ENCODE measurements at regions not wholly inside any gene's neighbourhood (a gene's known extent, or its start where the extent isn't known, plus 50 kb on each side); places are given as distances from the start of the nearest gene placed in this dataset.

DNA sequence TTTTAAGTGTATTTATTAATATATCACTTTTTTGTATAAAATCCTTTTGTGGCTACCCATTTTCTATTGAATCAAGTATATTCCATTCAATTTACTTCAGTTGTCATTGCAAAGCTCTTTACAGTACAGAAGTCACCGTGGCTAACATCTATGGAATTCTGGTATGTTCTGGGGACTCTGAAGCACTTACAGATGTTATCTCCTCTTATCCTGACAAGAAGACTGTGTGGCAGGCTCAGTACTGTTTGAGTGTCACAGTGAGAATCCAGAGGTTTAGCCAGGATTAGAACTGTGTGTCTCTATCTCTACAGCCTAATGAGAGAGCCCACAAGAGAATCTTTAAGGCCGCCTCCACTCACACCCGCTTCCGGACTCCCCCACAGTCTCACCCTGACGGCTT is 78.2 kb upstream of the SORBS2 start:
- Histone ChIP-seq H3K36me3 (no peaks in the 10 kb centered on the region), H3K4me3 (no peak overlapping the region), H3K4me1 (ENCODE audit: control insufficient read depth in 1 of 2, low read depth in 2 of 2) (no peaks in the 10 kb centered on the region), H3K27ac (no peak overlapping the region), H3K9me3 (peaks cover 3% of the 10 kb centered on the region), H3K27me3 (replicated peaks; ENCODE audit: insufficient read depth) (no peaks in the 10 kb centered on the region)
- ATAC-seq (ENCODE audit: insufficient number of reproducible peaks, low FRiP score, low read depth), result no peak
- TF ChIP-seq, protein P1, sequence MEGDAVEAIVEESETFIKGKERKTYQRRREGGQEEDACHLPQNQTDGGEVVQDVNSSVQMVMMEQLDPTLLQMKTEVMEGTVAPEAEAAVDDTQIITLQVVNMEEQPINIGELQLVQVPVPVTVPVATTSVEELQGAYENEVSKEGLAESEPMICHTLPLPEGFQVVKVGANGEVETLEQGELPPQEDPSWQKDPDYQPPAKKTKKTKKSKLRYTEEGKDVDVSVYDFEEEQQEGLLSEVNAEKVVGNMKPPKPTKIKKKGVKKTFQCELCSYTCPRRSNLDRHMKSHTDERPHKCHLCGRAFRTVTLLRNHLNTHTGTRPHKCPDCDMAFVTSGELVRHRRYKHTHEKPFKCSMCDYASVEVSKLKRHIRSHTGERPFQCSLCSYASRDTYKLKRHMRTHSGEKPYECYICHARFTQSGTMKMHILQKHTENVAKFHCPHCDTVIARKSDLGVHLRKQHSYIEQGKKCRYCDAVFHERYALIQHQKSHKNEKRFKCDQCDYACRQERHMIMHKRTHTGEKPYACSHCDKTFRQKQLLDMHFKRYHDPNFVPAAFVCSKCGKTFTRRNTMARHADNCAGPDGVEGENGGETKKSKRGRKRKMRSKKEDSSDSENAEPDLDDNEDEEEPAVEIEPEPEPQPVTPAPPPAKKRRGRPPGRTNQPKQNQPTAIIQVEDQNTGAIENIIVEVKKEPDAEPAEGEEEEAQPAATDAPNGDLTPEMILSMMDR (IDR thresholded peaks at IDR 0.05), result no peak
- DNase-seq (ENCODE audit: low spot score), result no peak

DNA sequence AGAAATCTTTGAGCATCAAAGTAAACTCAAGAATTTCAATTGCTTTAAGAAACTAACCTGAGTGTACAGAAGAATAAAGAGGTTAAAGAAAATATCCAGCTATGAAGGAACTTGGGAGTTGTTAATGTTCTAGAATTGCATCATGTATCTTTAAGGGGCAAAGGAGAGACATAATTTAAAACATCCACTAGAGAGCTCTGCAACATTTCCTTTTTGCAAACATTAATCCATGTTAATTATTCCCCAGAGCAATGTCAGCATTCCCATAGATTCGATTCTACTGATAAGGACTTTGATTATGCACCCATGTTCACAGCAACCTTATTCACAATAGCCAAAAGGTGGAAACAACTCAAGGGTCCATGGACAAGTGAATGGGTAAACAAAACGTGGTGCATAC is 80.2 kb upstream of the SORBS2 start:
- ATAC-seq (ENCODE audit: insufficient number of reproducible peaks, low FRiP score, low read depth), result no peak
- DNase-seq (ENCODE audit: low spot score), result no peak
- H3K9me3 ChIP-seq, result peaks cover 3% of the 10 kb centered on the region
- H3K27ac ChIP-seq, result no peak overlapping the region
- H3K4me3 ChIP-seq, result no peak overlapping the region
- no peaks in the 10 kb centered on the region for H3K36me3 ChIP-seq
- TF ChIP-seq, protein P1 (IDR thresholded peaks at IDR 0.05), result no peak
- no peaks in the 10 kb centered on the region for H3K4me1 ChIP-seq (ENCODE audit: control insufficient read depth in 1 of 2, low read depth in 2 of 2)
- no peaks in the 10 kb centered on the region for H3K27me3 ChIP-seq (replicated peaks; ENCODE audit: insufficient read depth)

DNA sequence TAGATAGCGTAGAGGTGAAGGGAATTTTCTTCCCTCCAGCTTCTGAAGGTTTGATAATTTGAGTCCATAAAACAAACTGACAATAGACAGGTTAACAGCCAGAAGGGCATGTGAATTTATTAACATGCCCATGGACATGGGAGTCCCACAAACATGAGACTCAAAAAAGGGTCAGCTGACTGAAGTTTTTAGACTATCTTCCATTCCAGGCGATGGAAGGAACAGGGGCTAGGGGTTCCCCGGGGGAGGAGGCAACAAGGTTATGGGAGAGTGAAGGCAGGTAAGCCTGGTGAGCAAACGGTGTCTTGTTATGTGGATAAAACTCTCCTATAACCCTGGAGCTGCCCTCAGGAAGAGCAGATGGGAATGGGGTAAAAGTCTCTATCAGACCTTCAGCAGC is 81.5 kb upstream of the SORBS2 start:
- Histone ChIP-seq H3K27ac (no peak overlapping the region), H3K4me1 (ENCODE audit: control insufficient read depth in 1 of 2, low read depth in 2 of 2) (no peaks in the 10 kb centered on the region), H3K36me3 (no peaks in the 10 kb centered on the region), H3K9me3 (no peaks in the 10 kb centered on the region), H3K4me3 (no peak overlapping the region), H3K27me3 (replicated peaks; ENCODE audit: insufficient read depth) (no peaks in the 10 kb centered on the region)
- DNase-seq (ENCODE audit: low spot score) (no peak), ATAC-seq (ENCODE audit: insufficient number of reproducible peaks, low FRiP score, low read depth) (no peak)
- TF ChIP-seq, protein P1 (IDR thresholded peaks at IDR 0.05), result no peak

DNA sequence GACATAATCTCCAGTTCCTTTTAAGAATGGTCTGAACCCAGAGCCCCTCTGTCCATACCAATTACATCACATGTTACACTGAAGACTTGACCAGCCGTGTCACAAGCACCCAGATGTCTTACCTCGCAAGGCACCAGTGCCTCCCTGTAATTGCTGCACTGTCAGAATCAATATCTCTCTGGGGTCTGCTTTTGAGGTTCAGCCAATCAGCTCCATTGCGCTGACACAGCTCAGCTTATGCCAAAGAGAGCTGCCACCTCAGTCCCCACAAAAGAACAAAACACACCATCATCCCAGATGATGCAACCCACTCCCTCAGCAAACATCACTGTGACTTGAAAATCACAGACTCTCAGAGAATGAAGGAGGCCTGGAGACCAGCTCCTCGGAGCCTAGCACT is 82.5 kb upstream of the SORBS2 start:
- no peak for DNase-seq (ENCODE audit: low spot score)
- no peak for ATAC-seq (ENCODE audit: insufficient number of reproducible peaks, low FRiP score, low read depth)
- H3K4me3 ChIP-seq, result no peak overlapping the region
- no peaks in the 10 kb centered on the region for H3K4me1 ChIP-seq (ENCODE audit: control insufficient read depth in 1 of 2, low read depth in 2 of 2)
- no peaks in the 10 kb centered on the region for H3K9me3 ChIP-seq
- H3K27ac ChIP-seq, result no peak overlapping the region
- no peaks in the 10 kb centered on the region for H3K36me3 ChIP-seq
- TF ChIP-seq, protein P1 (IDR thresholded peaks at IDR 0.05), result no peak
- H3K27me3 ChIP-seq (replicated peaks; ENCODE audit: insufficient read depth), result no peaks in the 10 kb centered on the region

DNA sequence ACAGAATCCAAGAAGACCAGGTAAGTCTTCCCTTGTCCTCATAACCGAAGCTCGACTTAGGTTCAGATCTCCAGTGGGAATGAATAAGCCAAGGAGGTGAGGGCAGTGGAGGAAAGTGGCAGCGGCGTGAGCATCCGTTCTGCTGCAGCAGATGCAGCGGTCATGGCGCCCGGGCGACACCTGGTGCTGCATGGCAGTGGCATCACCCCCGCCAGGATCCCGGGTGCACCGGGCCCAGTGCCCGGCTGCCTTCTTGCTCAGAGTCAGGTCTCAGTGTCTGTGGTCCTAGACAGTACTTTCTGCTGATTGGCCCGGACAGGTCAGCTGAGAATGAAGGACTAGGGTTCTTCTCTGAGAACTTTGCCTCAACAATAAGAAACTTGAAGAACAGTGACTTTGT is 83.4 kb upstream of the SORBS2 start:
- H3K27ac ChIP-seq, result no peak overlapping the region
- H3K4me1 ChIP-seq (ENCODE audit: control insufficient read depth in 1 of 2, low read depth in 2 of 2), result no peaks in the 10 kb centered on the region
- DNase-seq (ENCODE audit: low spot score) (no peak), ATAC-seq (ENCODE audit: insufficient number of reproducible peaks, low FRiP score, low read depth) (no peak)
- no peaks in the 10 kb centered on the region for H3K27me3 ChIP-seq (replicated peaks; ENCODE audit: insufficient read depth)
- no peaks in the 10 kb centered on the region for H3K9me3 ChIP-seq
- TF ChIP-seq, protein P1 (IDR thresholded peaks at IDR 0.05), result no peak
- no peak overlapping the region for H3K4me3 ChIP-seq
- H3K36me3 ChIP-seq, result no peaks in the 10 kb centered on the region

Data from thoracic aorta (tissue), 2 donors.